ENCODE measurements at regions not wholly inside any gene's neighbourhood (a gene's known extent, or its start where the extent isn't known, plus 50 kb on each side); places are given as distances from the start of the nearest gene placed in this dataset.
A peak's percentile ranks its signal among the peaks of the same experiment; 100 is the strongest.
"Not testable (repeated sequence)": the region's sequence is repeated elsewhere in the genome, so short reads cannot be mapped to it uniquely, and the experiment has no call there.

- Mint-ChIP-seq H3K9me3 (peaks cover 2% of the 10 kb centered on the region), H3K4me1 (peaks cover 23% of the 10 kb centered on the region), H3K27me3 (ENCODE audit: insufficient read depth, low read depth) (peaks cover 10% of the 10 kb centered on the region), H3K27ac (peak overlapping the region; percentile 92), H3K36me3 (peaks cover 6% of the 10 kb centered on the region), H3K4me3 (no peak overlapping the region)
- peaks cover 7% of the 10 kb centered on the region for H3K4me1 ChIP-seq
- H3K4me3 ChIP-seq, result no peak overlapping the region
- DNase-seq (ENCODE audit: low spot score), result no peak
- H3F3A ChIP-seq (ENCODE audit: low read depth), result peaks cover 7% of the 10 kb centered on the region
- H3K36me3 ChIP-seq, result no peaks in the 10 kb centered on the region
- no peak overlapping the region for H2AFZ ChIP-seq (replicated peaks)
- H4K20me1 ChIP-seq (ENCODE audit: low read depth), result peaks cover 17% of the 10 kb centered on the region
- no peaks in the 10 kb centered on the region for H3K79me2 ChIP-seq (ENCODE audit: low read depth)
- no peaks in the 10 kb centered on the region for H3K9me3 ChIP-seq (ENCODE audit: low read depth)
- no peak overlapping the region for H3K9ac ChIP-seq
- H3K4me2 ChIP-seq, result no peak overlapping the region
- H3K27ac ChIP-seq, result no peak overlapping the region
- H3K27me3 ChIP-seq, result peaks cover 97% of the 10 kb centered on the region
- TF ChIP-seq EZH2phosphoT487 (IDR thresholded peaks at IDR 0.05) (no peak), EZH2 (IDR thresholded peaks at IDR 0.05) (no peak), CTCF (IDR thresholded peaks at IDR 0.05) (no peak)
Observed at GRCh38 chr1:201643835-201644104, 104.8 kb downstream of the NAV1 start.

GRCh38 chr1:201644197-201644596 lies 105.3 kb downstream of the NAV1 start:
- peaks cover 17% of the 10 kb centered on the region for H4K20me1 ChIP-seq (ENCODE audit: low read depth)
- Mint-ChIP-seq H3K27ac (no peak overlapping the region), H3K4me3 (no peak overlapping the region), H3K36me3 (peaks cover 6% of the 10 kb centered on the region), H3K27me3 (ENCODE audit: insufficient read depth, low read depth) (peaks cover 10% of the 10 kb centered on the region), H3K9me3 (peaks cover 2% of the 10 kb centered on the region), H3K4me1 (peaks cover 20% of the 10 kb centered on the region)
- no peak overlapping the region for H3K27ac ChIP-seq
- no peak overlapping the region for H2AFZ ChIP-seq (replicated peaks)
- no peak for TF ChIP-seq EZH2phosphoT487 (IDR thresholded peaks at IDR 0.05)
- TF ChIP-seq CTCF (IDR thresholded peaks at IDR 0.05), result no peak
- no peak for TF ChIP-seq EZH2 (IDR thresholded peaks at IDR 0.05)
- no peaks in the 10 kb centered on the region for H3K9me3 ChIP-seq (ENCODE audit: low read depth)
- peaks cover 11% of the 10 kb centered on the region for H3K4me1 ChIP-seq
- H3F3A ChIP-seq (ENCODE audit: low read depth), result peaks cover 12% of the 10 kb centered on the region
- no peak for DNase-seq (ENCODE audit: low spot score)
- H3K27me3 ChIP-seq, result peaks cover 97% of the 10 kb centered on the region
- no peak overlapping the region for H3K4me3 ChIP-seq
- H3K36me3 ChIP-seq, result no peaks in the 10 kb centered on the region
- no peak overlapping the region for H3K4me2 ChIP-seq
- H3K79me2 ChIP-seq (ENCODE audit: low read depth), result no peaks in the 10 kb centered on the region
- no peak overlapping the region for H3K9ac ChIP-seq

- H3K36me3 ChIP-seq; H3K4me3 ChIP-seq; H3K4me3 Mint-ChIP-seq; H3K27ac Mint-ChIP-seq; H3K4me2 ChIP-seq; H3K79me2 ChIP-seq (ENCODE audit: low read depth); H3K9ac ChIP-seq; H3K36me3 Mint-ChIP-seq; H3K9me3 ChIP-seq (ENCODE audit: low read depth); H2AFZ ChIP-seq (replicated peaks); H3K9me3 Mint-ChIP-seq; DNase-seq (ENCODE audit: low spot score); H3K27ac ChIP-seq: not testable (repeated sequence)
- peaks cover 97% of the 10 kb centered on the region for H3K27me3 ChIP-seq
- peaks cover 21% of the 10 kb centered on the region for H3K4me1 Mint-ChIP-seq
- H3F3A ChIP-seq (ENCODE audit: low read depth), result peaks cover 20% of the 10 kb centered on the region
- peaks cover 18% of the 10 kb centered on the region for H3K4me1 ChIP-seq
- peaks cover 21% of the 10 kb centered on the region for H4K20me1 ChIP-seq (ENCODE audit: low read depth)
- H3K27me3 Mint-ChIP-seq (ENCODE audit: insufficient read depth, low read depth), result peaks cover 12% of the 10 kb centered on the region
Observed at GRCh38 chr1:201645000-201645399, 106.1 kb downstream of the NAV1 start.

GRCh38 chr1:201645956-201646355 lies 107.0 kb downstream of the NAV1 start:
- no peak overlapping the region for H3K27ac ChIP-seq
- H3K4me1 Mint-ChIP-seq, result peaks cover 24% of the 10 kb centered on the region
- no peaks in the 10 kb centered on the region for H3K36me3 ChIP-seq
- H3F3A ChIP-seq (ENCODE audit: low read depth), result peaks cover 23% of the 10 kb centered on the region
- H3K9ac ChIP-seq, result no peak overlapping the region
- H3K4me1 ChIP-seq, result peaks cover 26% of the 10 kb centered on the region
- H3K4me3 Mint-ChIP-seq, result no peak overlapping the region
- H3K36me3 Mint-ChIP-seq, result peaks cover 1% of the 10 kb centered on the region
- H3K9me3 Mint-ChIP-seq, result peaks cover 2% of the 10 kb centered on the region
- H3K4me3 ChIP-seq, result no peak overlapping the region
- H3K79me2 ChIP-seq (ENCODE audit: low read depth), result no peaks in the 10 kb centered on the region
- peaks cover 97% of the 10 kb centered on the region for H3K27me3 ChIP-seq
- H3K27me3 Mint-ChIP-seq (ENCODE audit: insufficient read depth, low read depth), result peaks cover 12% of the 10 kb centered on the region
- peaks cover 24% of the 10 kb centered on the region for H4K20me1 ChIP-seq (ENCODE audit: low read depth)
- DNase-seq (ENCODE audit: low spot score), result no peak
- H3K27ac Mint-ChIP-seq, result no peak overlapping the region
- H3K4me2 ChIP-seq, result no peak overlapping the region
- H2AFZ ChIP-seq (replicated peaks), result no peak overlapping the region
- TF ChIP-seq EZH2phosphoT487 (IDR thresholded peaks at IDR 0.05) (no peak), CTCF (IDR thresholded peaks at IDR 0.05) (no peak), EZH2 (IDR thresholded peaks at IDR 0.05) (no peak)
- H3K9me3 ChIP-seq (ENCODE audit: low read depth), result no peaks in the 10 kb centered on the region
